Transverse colon (tissue), 4 donors: ENCODE measurements at regions not wholly inside any gene's neighbourhood (a gene's known extent, or its start where the extent isn't known, plus 50 kb on each side); places are given as distances from the start of the nearest gene placed in this dataset.

Experiments used
- DNase-seq: peaks from one replicate; pipeline ENCODE4 v3.0.0-alpha.2; 2019
- H3K27ac ChIP-seq, 4 donors: fragments of 200-600 bp; sonication (generic); 2 replicates each; pipeline ENCODE4 v1.5.1; 2016 to 2018; ENCODE audit warnings: inconsistent platforms in 4 of 4
- H3K27me3 ChIP-seq: fragments of 200-600 bp; sonication (generic); 2 replicates; pipeline ENCODE4 v1.5.1; 2017; ENCODE audit warnings: inconsistent platforms
- H3K36me3 ChIP-seq, 4 donors: fragments of 200-600 bp; sonication (generic); 2 replicates each; pipeline ENCODE4 v1.5.1; 2017 to 2019; ENCODE audit warnings: inconsistent platforms in 4 of 4
- H3K4me1 ChIP-seq, 4 donors: fragments of 200-600 bp; sonication (generic); 2 replicates each; pipeline ENCODE4 v1.5.1; 2017 to 2020; ENCODE audit warnings: inconsistent platforms in 4 of 4
- H3K4me3 ChIP-seq, 4 donors: fragments of 200-600 bp; sonication (generic); 1 replicate in 1 of 4; 2 replicates in 3 of 4; pipeline versions ENCODE4 v1.5.1 to v1.6.1; 2017 to 2019; ENCODE audit warnings: inconsistent platforms in 4 of 4
- H3K9me3 ChIP-seq, 2 donors: fragments of 200-600 bp; sonication (generic); 2 replicates each; pipeline ENCODE4 v1.5.1; 2017 to 2019; ENCODE audit warnings: inconsistent platforms in 2 of 2
- CTCF ChIP-seq, 5 experiments: fragments of 200-600 bp in 3 of 5; fragments of 450-650 bp in 2 of 5; sonication (generic) in 3 of 5; IDR thresholded peaks; 1 replicate in 2 of 5; 2 replicates in 3 of 5; pipeline ENCODE4 v1.5.1; 2016 to 2017; ENCODE audit warnings: antibody characterized with exemption in 5 of 5, inconsistent platforms in 3 of 5, mild to moderate bottlenecking in 2 of 5, moderate library complexity in 1 of 5
- EP300 ChIP-seq: sonication (generic); formaldehyde crosslinking; IDR thresholded peaks from one replicate; pipeline ENCODE4 v1.6.1; 2017; ENCODE audit warnings: antibody characterized with exemption, low read depth
- POLR2A ChIP-seq: fragments of 450-650 bp; IDR thresholded peaks from one replicate; pipeline ENCODE4 v1.6.1; 2016; ENCODE audit warnings: antibody characterized with exemption, mild to moderate bottlenecking, moderate library complexity
- POLR2AphosphoS5 ChIP-seq, 3 donors: sonication (generic); formaldehyde crosslinking; IDR thresholded peaks; one replicate each; pipeline ENCODE4 v1.6.1; 2016; ENCODE audit warnings: antibody characterized with exemption in 3 of 3
- WGBS, 2 donors: methylation state at CpG; one replicate each; pipeline ENCODE4 v1.1.5; 2018; ENCODE audit warnings: low coverage in 1 of 2; 5-methylcytosine and 5-hydroxymethylcytosine counted together
- in situ Hi-C, 4 donors: fragments of 200-750 bp; cut with MboI; loops; one replicate each; pipeline versions ENCODE4 v1.15.0 to v1.15.1; 2017; ENCODE audit warnings: low sequenced_read_pairs in 3 of 4, low pct_ligation_motif_present in 1 of 4, low pct_unique_long_range_greater_than_20kb in 1 of 4
- intact Hi-C: fragments of 100-400 bp; cut with DNase I; formaldehyde crosslinking; loops from one replicate; pipeline ENCODE4 v1.15.1; 2023; ENCODE audit warnings: low total_unique reads

GRCh38 chr15:77714023-77714422 lies 81.3 kb upstream of the LINGO1 start:
- Histone ChIP-seq H3K9me3 (no peaks in the 10 kb centered on the region), H3K27me3 (no peaks in the 10 kb centered on the region), H3K4me3 (no peak overlapping the region), H3K4me1 (no peaks in the 10 kb centered on the region), H3K36me3 (no peaks in the 10 kb centered on the region), H3K27ac (no peak overlapping the region)
- 50 to 52% methylated on average over 1 to 4 of the region's 4 CpGs for WGBS, 2 donors
- no peak for DNase-seq
- intact Hi-C loops (no loop called here), in situ Hi-C loops (no loop called here)
- no peak for TF ChIP-seq POLR2A
- no peak for TF ChIP-seq CTCF (IDR thresholded peaks at IDR 0.05)
- TF ChIP-seq EP300: no peak
- no peak for TF ChIP-seq POLR2AphosphoS5 (IDR thresholded peaks at IDR 0.05)

DNA sequence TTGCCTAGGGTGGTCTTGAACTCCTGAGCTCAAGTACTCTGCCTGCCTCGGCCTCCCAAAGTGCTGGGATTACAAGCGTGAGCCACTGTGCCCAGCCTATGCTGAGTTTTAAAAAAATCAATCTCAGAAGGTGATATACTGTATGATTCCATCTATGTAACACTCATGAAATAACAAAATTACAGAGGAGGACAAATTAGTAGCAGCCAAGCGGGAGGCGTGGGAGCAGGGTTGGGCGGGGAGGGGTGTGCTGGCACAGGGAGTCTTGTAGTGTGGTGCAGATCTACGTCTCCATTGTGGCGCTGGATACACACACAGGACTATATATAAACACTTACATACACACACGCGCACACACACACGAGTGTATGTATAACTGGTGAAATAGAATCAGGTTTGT lies 80.6 kb upstream of the LINGO1 start:
- Histone ChIP-seq H3K4me3 (no peak overlapping the region), H3K36me3 (no peaks in the 10 kb centered on the region), H3K9me3 (no peaks in the 10 kb centered on the region), H3K4me1 (no peaks in the 10 kb centered on the region), H3K27ac (no peak overlapping the region), H3K27me3 (no peaks in the 10 kb centered on the region)
- in situ Hi-C loops (no loop called here), intact Hi-C loops (no loop called here)
- 70 to 82% methylated on average over 3 to 10 of the region's 10 CpGs for whole genome bisulfite sequencing, 2 donors
- TF ChIP-seq CTCF (IDR thresholded peaks at IDR 0.05) (no peak), POLR2A (no peak), EP300 (no peak), POLR2AphosphoS5 (IDR thresholded peaks at IDR 0.05) (no peak)
- DNase-seq: no peak

- intact Hi-C loops: no loop called here
- no peak overlapping the region for H3K4me3 ChIP-seq
- H3K36me3 ChIP-seq: no peaks in the 10 kb centered on the region
- no peaks in the 10 kb centered on the region for H3K4me1 ChIP-seq
- DNase-seq: no peak
- WGBS, 2 donors: 48 to 60% methylated on average over 1 to 4 of the region's 4 CpGs
- TF ChIP-seq POLR2A (no peak), EP300 (no peak), POLR2AphosphoS5 (IDR thresholded peaks at IDR 0.05) (no peak), CTCF (IDR thresholded peaks at IDR 0.05) (no peak)
- in situ Hi-C loops: no loop called here
- H3K27me3 ChIP-seq: no peaks in the 10 kb centered on the region
- no peak overlapping the region for H3K27ac ChIP-seq
- no peaks in the 10 kb centered on the region for H3K9me3 ChIP-seq
Measured at GRCh38 chr15:77712438-77712837, 79.7 kb upstream of the LINGO1 start.

DNA sequence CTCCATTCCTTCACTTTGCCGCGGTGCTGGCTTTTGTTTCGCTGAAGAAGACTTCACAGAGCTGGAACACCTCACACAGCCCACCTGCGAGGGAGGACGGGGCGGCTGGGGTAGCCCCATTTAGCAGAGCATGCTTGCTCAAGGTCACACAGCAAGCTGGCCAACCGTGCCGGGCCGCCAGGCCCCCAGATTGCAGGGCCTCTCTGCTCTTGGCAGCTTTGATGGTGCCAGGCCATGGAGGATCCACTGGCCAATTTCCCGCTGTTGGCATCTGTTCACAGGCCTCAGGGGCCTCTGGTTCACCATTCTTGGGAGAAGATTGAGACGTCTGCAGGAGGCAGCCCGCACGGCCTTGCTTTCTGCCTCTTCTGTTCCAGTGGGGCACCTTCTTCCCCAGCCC lies 77.9 kb upstream of the LINGO1 start:
- TF ChIP-seq POLR2AphosphoS5 (IDR thresholded peaks at IDR 0.05) (no peak), POLR2A (no peak), CTCF (IDR thresholded peaks at IDR 0.05) (no peak), EP300 (no peak)
- H3K27ac ChIP-seq: no peak overlapping the region
- no peak overlapping the region for H3K4me3 ChIP-seq
- H3K36me3 ChIP-seq: no peaks in the 10 kb centered on the region
- H3K4me1 ChIP-seq: no peaks in the 10 kb centered on the region
- in situ Hi-C loops (no loop called here), intact Hi-C loops (no loop called here)
- peaks cover 3% of the 10 kb centered on the region for H3K27me3 ChIP-seq
- H3K9me3 ChIP-seq: no peaks in the 10 kb centered on the region
- no peak for DNase-seq
- WGBS, 2 donors: 91 to 100% methylated on average over 2 to 13 of the region's 13 CpGs
